Central memory CD4-positive, alpha-beta T cell (primary cell): ENCODE measurements at regions not wholly inside any gene's neighbourhood (a gene's known extent, or its start where the extent isn't known, plus 50 kb on each side); places are given as distances from the start of the nearest gene placed in this dataset.
"Not testable (repeated sequence)": the region's sequence is repeated elsewhere in the genome, so short reads cannot be mapped to it uniquely, and the experiment has no call there.

Experiments
- DNase-seq: peaks from one replicate; pipeline ENCODE4 v3.0.0; 2022

DNA sequence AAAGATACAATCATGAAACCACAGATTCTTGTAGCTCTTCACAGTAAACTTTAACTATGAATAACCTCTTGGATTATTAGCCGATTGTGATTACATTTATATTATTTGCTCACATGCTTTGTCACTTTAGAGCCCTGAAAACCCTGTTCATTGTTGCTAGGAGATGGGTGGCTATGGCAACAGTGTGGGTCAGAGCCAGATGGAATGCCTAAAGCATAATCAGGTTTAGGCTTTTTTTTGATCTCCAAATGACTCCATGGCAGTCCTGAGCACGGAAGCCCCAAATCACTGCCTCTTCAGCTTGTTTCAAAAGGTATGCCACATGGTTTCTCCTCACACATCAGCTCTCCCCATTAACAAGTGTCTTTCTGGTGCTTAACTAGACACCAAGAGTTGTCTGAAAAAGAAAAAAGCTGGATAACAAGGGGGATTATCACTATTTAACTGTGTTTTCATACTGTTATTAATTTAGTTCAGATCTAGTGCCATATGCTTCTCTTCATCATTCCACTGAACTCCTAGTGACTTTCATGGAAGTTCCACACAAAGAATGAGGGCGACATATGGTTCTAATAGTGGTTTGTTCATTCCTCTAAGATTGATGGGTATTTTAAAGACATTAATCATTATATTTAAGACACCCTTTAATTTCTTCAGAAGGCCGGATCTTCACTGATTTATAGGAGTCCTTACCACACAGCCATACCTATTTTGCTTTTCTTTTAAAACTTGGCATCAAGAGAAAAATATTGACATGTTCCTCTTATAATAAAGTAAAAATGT lies 88.8 kb upstream of the PAM start:
- DNase-seq: no peak

DNA sequence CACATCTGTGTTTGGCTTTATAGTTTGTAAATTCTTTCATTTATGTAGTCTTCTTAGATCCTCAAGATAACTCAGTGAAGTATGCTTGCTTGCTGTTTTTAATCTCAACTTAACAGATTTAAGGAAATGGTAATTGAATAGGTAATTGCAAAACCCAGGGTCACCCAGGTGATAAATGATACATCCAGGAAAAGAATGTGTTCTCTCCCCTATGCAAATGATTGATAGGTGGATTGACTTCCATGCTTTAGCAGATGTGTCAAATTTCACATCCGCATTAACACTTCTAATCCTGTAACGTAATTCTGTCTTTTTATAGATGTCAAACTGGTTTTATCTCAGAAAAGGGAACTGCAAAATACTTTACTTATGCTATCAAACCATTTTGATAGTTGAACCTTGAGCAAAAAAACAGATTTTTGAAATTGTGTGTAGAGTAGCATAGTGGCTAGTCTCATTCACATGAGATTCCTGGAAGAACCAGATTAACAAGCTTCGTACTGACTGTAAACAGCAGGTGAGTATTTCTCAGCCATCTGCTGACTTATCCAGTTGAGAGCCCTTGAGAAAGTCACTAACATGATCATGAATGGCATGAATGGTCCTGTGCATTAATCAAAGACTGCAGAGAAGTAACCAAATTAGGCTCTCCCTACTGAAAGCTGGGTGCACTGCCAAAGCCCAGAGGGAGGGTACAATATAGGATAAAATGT lies 86.7 kb upstream of the PAM start:
- no peak for DNase-seq

- DNase-seq: no peak
Measured at GRCh38 chr5:102670224-102670836, 84.8 kb upstream of the PAM start.

- DNase-seq: not testable (repeated sequence)
Measured at GRCh38 chr5:102671033-102671734, 83.9 kb upstream of the PAM start.

- no peak for DNase-seq
Measured at GRCh38 chr5:102678267-102679058, 76.6 kb upstream of the PAM start.

- peak; percentile 14 for DNase-seq
Measured at GRCh38 chr5:102681403-102681983, 73.6 kb upstream of the PAM start.

DNA sequence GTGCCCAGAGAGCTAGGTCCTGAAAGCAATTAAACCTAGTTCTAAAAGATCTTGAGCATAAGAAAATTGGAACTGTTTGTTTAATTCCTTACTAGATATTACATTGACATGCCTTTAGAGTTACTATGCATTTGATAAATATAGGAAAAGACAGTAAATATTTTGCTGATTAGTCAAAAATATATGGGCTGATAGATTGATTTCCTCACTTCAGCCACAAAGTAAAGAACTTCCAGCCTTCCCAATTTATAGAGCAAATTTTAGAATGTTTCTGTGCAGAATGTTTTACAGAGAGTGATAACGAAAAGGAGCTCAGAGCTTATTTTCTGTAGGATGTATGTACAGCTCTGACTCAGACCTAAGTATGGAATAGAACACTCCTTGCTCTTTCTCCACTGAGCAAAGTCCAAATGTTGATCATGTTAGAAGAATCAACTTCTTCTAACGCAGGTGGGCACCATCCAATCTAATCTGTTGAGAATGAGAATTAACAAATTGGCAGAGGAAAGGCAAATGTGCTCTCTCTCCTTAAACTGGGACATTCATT lies 72.9 kb upstream of the PAM start:
- no peak for DNase-seq

DNA sequence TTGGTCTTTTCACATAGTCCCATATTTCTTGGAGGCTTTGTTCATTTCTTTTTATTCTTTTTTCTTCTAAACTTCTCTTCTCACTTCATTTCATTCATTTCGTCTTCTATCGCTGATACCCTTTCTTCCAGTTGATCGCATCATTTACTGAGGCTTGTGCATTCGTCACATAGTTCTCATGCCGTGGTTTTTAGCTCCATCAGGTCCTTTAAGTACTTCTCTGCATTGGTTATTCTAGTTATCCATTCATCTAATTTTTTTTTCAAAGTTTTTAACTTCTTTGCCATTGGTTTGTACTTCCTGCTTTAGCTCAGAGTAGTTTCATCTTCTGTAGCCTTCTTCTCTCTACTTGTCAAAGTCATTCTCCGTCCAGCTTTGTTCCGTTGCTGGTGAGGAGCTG lies 67.0 kb upstream of the PAM start:
- DNase-seq: not testable (repeated sequence)

DNA sequence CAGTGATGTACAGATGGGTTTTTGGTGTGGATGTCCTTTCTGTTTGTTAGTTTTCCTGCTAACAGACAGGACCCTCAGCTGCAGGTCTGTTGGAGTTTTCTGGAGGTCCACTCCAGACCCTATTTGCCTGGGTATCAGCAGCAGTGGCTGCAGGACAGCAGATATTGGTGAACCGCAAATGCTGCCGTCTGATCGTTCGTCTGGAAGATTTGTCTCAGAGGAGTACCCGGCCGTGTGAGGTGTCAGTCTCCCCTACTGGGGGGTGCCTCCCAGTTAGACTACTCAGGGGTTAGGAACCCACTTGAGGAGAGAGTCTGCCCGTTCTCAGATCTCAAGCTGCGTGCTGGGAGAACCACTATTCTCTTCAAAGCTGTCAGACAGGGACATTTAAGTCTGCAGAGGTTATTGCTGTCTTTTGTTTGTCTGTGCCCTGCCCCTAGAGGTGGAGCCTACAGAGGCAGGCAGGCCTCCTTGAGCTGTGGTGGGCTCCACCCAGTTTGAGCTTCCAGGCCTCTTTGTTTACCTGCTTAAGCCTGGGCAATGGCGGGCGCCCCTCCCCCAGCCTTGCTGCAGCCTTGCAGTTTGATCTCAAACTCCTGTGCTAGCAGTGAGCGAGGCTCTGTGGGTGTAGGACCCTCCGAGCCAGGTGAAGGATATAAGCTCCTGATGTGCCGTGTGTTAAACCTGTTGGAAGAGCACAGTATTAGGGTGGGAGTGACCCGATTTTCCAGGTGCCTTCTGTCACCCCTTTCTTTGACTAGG lies 66.3 kb upstream of the PAM start:
- DNase-seq: not testable (repeated sequence)

- DNase-seq: no peak
Measured at GRCh38 chr5:102690910-102691309, 64.2 kb upstream of the PAM start.

DNA sequence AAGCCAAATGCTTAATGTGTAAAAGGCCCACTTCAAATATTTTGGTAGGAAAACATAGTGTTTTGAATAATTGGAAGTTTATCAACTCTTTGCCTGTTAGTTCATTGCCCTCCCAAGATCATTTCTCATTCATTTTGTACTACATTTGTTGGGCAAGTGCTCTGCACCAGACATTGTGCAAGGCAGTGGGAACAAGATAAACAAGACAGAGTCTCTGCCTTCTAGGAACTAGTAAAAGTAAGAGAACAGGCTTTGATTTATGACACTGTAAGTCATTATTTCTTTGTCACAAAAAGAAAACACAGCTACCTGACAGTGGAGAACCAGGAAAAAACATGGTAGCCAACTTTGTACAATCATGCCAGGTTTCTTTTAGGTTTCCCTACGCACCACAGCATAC lies 63.7 kb upstream of the PAM start:
- DNase-seq: no peak

DNA sequence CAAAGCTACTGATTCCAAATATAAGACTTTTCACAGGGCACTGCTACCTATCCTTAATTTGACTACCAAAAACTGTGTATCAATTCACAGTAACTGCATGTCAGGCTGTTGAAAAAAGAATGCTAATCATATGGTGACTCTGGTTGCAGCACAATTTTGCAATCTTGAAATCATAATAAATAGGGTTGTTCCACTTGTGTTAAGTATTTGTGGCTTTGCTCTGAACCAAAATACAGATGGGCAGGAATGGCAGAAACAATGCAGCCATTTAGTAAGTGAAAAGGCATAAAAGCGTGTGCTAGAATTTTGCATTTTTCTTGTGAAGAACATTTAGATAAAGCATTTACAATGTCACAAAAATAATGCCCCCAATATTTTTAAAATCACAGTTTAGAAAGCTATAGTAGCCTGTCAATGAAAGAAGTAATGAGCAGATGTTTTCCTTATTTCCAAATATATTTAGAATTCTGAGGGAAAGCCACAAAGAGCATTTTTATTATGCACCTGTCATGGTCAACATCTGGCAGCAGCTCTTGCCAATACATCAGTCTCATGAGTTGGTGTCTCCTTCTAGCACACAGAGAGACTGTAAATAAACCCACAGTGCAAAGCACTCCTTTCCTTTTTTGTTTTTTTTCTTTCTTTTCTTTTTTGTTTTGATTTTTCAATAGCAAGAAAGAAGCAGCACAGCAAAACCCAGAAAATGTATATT lies 54.8 kb upstream of the PAM start:
- DNase-seq: no peak

- DNase-seq: no peak
Measured at GRCh38 chr5:102700916-102701315, 54.2 kb upstream of the PAM start.

DNA sequence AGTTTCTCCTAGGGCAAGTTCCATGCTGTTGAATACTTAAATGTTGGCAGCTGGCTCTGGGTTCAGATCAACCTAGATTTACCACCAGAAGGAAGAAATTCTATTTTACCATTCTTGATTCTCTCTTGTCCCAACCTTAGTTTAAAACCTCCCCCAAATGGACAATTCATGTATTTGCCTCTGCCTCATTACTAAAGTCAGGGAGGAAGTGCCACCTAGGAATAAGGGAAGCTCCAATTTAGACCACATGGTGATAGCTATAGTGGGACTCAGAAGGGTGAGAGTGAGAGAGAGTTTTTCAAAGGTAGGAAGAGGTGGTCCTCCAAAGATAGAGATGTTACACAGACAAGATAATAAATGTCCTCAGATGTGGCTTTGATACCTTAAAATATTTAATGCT lies 53.4 kb upstream of the PAM start:
- DNase-seq: no peak
